ENCODE measurements at regions not wholly inside any gene's neighbourhood (a gene's known extent, or its start where the extent isn't known, plus 50 kb on each side); places are given as distances from the start of the nearest gene placed in this dataset.

DNA sequence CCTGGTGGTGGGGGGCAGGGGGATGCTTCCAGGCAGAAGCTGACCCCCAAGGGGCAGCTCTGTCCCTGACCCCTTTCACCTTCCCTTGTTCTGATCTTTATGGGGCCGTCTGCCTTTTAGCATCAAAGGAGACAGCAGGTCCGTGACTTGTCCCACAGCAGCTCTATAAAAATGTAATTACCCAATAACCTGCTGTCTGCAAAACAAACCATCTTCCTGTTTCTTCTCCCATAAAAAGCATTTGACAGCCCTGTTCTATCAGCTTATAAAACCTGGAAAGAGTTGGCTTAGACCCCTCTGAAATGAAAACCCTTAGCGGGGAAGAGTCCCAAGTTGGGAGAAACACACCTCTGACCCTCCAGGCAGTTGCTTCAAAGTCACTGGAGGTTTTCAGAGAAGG is 416.9 kb downstream of the MED13L start (continued):
- no peak for TF ChIP-seq SIX5 (IDR thresholded peaks at IDR 0.05; ENCODE audit: low read depth, low read length)
- TF ChIP-seq KDM5A (IDR thresholded peaks at IDR 0.05; ENCODE audit: low read length): no peak
- TF ChIP-seq CHD1 (IDR thresholded peaks at IDR 0.05; ENCODE audit: low read depth, low read length): no peak
- TF ChIP-seq, protein P1, sequence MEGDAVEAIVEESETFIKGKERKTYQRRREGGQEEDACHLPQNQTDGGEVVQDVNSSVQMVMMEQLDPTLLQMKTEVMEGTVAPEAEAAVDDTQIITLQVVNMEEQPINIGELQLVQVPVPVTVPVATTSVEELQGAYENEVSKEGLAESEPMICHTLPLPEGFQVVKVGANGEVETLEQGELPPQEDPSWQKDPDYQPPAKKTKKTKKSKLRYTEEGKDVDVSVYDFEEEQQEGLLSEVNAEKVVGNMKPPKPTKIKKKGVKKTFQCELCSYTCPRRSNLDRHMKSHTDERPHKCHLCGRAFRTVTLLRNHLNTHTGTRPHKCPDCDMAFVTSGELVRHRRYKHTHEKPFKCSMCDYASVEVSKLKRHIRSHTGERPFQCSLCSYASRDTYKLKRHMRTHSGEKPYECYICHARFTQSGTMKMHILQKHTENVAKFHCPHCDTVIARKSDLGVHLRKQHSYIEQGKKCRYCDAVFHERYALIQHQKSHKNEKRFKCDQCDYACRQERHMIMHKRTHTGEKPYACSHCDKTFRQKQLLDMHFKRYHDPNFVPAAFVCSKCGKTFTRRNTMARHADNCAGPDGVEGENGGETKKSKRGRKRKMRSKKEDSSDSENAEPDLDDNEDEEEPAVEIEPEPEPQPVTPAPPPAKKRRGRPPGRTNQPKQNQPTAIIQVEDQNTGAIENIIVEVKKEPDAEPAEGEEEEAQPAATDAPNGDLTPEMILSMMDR (IDR thresholded peaks at IDR 0.05; ENCODE audit: control extremely low read depth in 1 of 3, insufficient read depth in 1 of 3, low read depth in 1 of 3, low read length in 3 of 3): no peak
- no peak for TF ChIP-seq CEBPB (IDR thresholded peaks at IDR 0.05; ENCODE audit: low read depth, low read length)

All from H1 (cell line).